Lower lobe of right lung (tissue), 2 donors: ENCODE measurements at regions not wholly inside any gene's neighbourhood (a gene's known extent, or its start where the extent isn't known, plus 50 kb on each side); places are given as distances from the start of the nearest gene placed in this dataset.
A peak's percentile ranks its signal among the peaks of the same experiment; 100 is the strongest.

Experiments used
- ATAC-seq, 2 donors: fragments of 200-7000 bp; cut with Tn5 transposase; one replicate each; pipeline ENCODE4 v1.9.1; 2020 to 2022; ENCODE audit warnings: mild to moderate bottlenecking in 2 of 2, moderate library complexity in 2 of 2
- DNase-seq: peaks from one replicate; pipeline ENCODE4 v3.0.0-alpha.2; 2020
- H3K27ac ChIP-seq: fragments of 200-600 bp; one replicate; pipeline ENCODE4 v1.8.0; 2022
- H3K27me3 ChIP-seq: fragments of 200-600 bp; one replicate; pipeline ENCODE4 v1.8.0; 2022; ENCODE audit warnings: low read depth
- H3K36me3 ChIP-seq: fragments of 200-600 bp; one replicate; pipeline ENCODE4 v1.8.0; 2022; ENCODE audit warnings: mild to moderate bottlenecking
- H3K4me1 ChIP-seq: fragments of 200-600 bp; one replicate; pipeline ENCODE4 v1.8.0; 2022
- H3K4me3 ChIP-seq: fragments of 200-600 bp; one replicate; pipeline ENCODE4 v1.8.0; 2022; ENCODE audit warnings: mild to moderate bottlenecking
- H3K9me3 ChIP-seq: fragments of 200-600 bp; one replicate; pipeline ENCODE4 v1.8.0; 2022
- intact Hi-C: fragments of 100-400 bp; cut with DNase I; formaldehyde crosslinking; loops from one replicate; pipeline ENCODE4 v1.11.0; 2022
- TF ChIP-seq, protein P1 (sequence below): fragments of 200-600 bp; IDR thresholded peaks from one replicate; pipeline ENCODE4 v1.8.0; 2022; ENCODE audit warnings: antibody characterized with exemption, mild to moderate bottlenecking
- donor health status: DM: no; HTN: yes; CAD: no; lungs with severe emphysema.

DNA sequence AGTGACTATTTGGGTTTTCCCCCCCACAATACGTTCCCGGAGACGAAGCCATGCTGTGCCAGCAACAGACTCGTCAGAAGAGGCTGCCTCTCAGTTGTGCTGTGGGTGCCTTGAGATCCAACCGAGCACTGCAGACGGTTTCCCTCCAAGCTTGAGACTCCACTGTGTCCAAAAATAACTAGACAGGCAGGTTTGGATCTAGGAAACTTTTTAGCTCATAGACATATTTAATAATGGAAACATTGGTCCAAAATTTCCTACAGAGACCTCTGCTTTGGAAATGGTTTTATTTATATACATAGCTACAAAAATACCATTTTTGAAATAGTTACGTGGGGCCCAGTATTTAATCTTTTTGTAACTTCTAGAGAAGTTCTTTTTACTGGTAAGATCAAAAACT is 63.1 kb upstream of the SPATS2L start:
- Histone ChIP-seq H3K4me3 (no peak overlapping the region), H3K27me3 (no peaks in the 10 kb centered on the region), H3K4me1 (no peaks in the 10 kb centered on the region), H3K36me3 (no peaks in the 10 kb centered on the region), H3K27ac (no peak overlapping the region), H3K9me3 (no peaks in the 10 kb centered on the region)
- ATAC-seq (no peak), DNase-seq (no peak)
- intact Hi-C loops: no loop called here
- TF ChIP-seq, protein P1, sequence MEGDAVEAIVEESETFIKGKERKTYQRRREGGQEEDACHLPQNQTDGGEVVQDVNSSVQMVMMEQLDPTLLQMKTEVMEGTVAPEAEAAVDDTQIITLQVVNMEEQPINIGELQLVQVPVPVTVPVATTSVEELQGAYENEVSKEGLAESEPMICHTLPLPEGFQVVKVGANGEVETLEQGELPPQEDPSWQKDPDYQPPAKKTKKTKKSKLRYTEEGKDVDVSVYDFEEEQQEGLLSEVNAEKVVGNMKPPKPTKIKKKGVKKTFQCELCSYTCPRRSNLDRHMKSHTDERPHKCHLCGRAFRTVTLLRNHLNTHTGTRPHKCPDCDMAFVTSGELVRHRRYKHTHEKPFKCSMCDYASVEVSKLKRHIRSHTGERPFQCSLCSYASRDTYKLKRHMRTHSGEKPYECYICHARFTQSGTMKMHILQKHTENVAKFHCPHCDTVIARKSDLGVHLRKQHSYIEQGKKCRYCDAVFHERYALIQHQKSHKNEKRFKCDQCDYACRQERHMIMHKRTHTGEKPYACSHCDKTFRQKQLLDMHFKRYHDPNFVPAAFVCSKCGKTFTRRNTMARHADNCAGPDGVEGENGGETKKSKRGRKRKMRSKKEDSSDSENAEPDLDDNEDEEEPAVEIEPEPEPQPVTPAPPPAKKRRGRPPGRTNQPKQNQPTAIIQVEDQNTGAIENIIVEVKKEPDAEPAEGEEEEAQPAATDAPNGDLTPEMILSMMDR: no peak

DNA sequence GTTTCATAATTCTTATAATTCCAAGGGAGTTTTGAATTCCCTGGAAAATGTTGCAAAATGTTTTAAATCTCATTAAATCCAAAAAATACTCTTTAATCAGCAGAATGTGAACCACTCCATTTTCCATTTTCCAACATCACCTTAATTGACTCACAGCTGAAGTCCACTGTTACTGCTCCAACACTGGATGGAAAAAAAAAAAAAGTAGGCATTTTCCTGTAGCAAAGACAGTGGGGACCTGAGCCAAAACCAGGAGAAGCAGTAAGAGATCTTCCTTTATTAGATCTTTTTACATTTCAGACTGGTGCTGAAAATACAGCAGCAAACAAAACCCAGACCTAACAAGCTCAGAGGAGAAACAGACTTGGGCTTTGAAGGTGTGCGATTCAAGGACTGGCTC is 62.4 kb upstream of the SPATS2L start:
- ATAC-seq: no peak
- H3K36me3 ChIP-seq: no peaks in the 10 kb centered on the region
- intact Hi-C loops: no loop called here

DNA sequence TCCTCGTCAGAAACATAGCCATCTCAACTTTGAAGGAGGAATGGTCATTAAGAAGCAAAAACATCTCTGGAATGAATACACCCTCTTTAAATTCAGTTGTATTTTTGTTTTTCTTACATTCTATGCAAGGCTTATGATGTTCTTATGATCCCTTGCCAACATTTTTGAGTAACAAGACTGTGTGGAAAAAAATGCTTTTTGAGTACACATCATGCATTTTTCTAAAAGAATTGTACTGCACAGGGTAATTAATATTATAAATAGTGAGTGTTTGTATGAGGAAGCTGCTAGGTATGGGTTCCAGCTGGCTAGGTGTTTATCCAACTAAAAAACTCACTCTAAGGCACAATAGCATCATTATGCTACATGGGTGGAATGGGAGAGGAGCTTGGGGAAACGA is 59.0 kb upstream of the SPATS2L start:
- no peak for DNase-seq
- peaks cover under 1% of the 10 kb centered on the region for H3K4me1 ChIP-seq
- H3K9me3 ChIP-seq: no peaks in the 10 kb centered on the region
- no peak overlapping the region for H3K27ac ChIP-seq
- intact Hi-C loops: no loop called here
- H3K36me3 ChIP-seq: no peaks in the 10 kb centered on the region
- H3K27me3 ChIP-seq: no peaks in the 10 kb centered on the region
- no peak overlapping the region for H3K4me3 ChIP-seq
- TF ChIP-seq, protein P1: no peak
- ATAC-seq: no peak

More for the DNA sequence above, 62.4 kb upstream of the SPATS2L start:
- DNase-seq: no peak
- no peaks in the 10 kb centered on the region for H3K27me3 ChIP-seq
- H3K27ac ChIP-seq: no peak overlapping the region
- TF ChIP-seq, protein P1: no peak
- no peaks in the 10 kb centered on the region for H3K4me1 ChIP-seq
- no peak overlapping the region for H3K4me3 ChIP-seq
- no peaks in the 10 kb centered on the region for H3K9me3 ChIP-seq

DNA sequence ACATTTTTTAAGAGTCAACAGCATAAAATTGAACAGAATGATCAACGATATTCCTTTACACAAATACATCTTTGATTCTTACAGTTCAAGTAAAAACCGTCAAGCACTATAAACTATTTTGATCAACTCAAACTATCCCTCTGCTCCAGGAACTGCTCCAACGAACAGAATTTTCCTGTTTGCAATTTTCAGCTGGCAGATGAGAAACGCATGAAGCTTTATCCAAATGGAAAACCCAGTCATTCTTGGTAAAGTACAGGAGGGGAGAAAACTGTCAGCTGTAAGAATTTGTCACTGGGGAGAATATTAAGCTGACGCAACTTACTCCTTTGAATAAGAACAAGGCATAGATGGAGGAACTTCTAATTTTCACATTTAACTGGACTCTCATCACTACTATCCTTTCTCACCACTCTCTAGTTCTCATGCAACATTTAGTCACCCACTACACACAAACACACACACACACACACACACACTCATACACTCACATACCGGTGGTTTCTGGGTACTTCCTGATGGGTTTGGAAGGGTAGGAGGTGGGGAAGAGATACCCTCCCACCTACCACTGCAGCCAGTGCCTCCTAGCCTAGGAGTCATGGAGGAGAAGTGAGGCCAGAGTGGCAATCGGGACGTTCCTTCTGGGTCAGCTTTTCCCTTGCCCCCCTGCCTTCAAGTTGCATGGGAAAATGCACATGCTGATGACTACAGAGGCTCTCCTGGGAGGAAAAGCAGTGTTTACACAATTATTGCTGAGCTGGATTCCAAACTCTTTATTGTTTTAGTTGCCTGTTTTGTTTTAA is 54.0 kb upstream of the SPATS2L start:
- Histone ChIP-seq H3K4me3 (no peak overlapping the region), H3K27ac (no peak overlapping the region), H3K9me3 (no peaks in the 10 kb centered on the region), H3K36me3 (no peaks in the 10 kb centered on the region), H3K4me1 (peaks cover 13% of the 10 kb centered on the region), H3K27me3 (no peaks in the 10 kb centered on the region)
- intact Hi-C loops: no loop called here
- DNase-seq (no peak), ATAC-seq (peak in 1 of 2 donors; percentile 29)
- TF ChIP-seq, protein P1: no peak

DNA sequence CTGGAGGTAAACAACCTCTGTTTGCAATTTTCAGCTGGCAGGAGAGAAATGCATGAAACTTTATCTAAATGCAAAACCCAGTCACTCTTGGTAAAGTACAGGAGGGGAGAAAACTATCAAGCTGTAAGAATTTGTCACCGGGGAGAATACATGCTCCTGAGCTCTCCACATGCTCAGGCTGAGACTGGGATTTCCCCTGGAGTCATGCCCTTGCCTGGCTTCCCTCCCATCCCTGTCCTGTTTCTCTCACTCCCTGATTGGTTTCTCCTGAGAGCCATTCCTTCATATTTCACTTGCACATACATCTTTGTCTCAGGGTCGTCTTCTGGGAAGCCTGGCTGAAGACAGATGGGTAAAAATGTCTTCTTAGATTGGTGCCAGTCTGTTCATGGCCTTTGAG is 52.9 kb upstream of the SPATS2L start:
- DNase-seq (no peak), ATAC-seq (peak in 1 of 2 donors; percentile 35)
- intact Hi-C loops: no loop called here
- Histone ChIP-seq H3K4me1 (peaks cover 15% of the 10 kb centered on the region), H3K9me3 (no peaks in the 10 kb centered on the region), H3K27me3 (no peaks in the 10 kb centered on the region), H3K36me3 (no peaks in the 10 kb centered on the region), H3K4me3 (no peak overlapping the region), H3K27ac (no peak overlapping the region)
- TF ChIP-seq, protein P1: no peak
